GM23338 (cell line): ENCODE measurements at regions not wholly inside any gene's neighbourhood (a gene's known extent, or its start where the extent isn't known, plus 50 kb on each side); places are given as distances from the start of the nearest gene placed in this dataset.

Experiments
- ATAC-seq: fragments of 200-7000 bp; cut with Tn5 transposase; 3 replicates; pipeline ENCODE4 v1.9.1; 2020
- DNase-seq: peaks from one replicate; pipeline ENCODE4 v3.0.0-alpha.2; 2015; ENCODE audit warnings: low spot score
- H2AFZ ChIP-seq: fragments of 200-600 bp; sonication (generic); 2 replicates; pipeline ENCODE4 v1.8.0; 2016; ENCODE audit warnings: antibody characterized with exemption, mild to moderate bottlenecking, moderate library complexity
- H3F3A ChIP-seq: fragments of 200-600 bp; sonication (generic); replicated peaks from 2 replicates; pipeline ENCODE4 v1.8.0; 2017; ENCODE audit warnings: antibody characterized with exemption, mixed run types, low read depth
- H3K27ac ChIP-seq: fragments of 200-600 bp; sonication (generic); 2 replicates; pipeline ENCODE4 v1.6.1; 2016; ENCODE audit warnings: low read depth
- H3K27me3 ChIP-seq: fragments of 200-600 bp; sonication (generic); 2 replicates; pipeline ENCODE4 v1.8.0; 2016; ENCODE audit warnings: mild to moderate bottlenecking, mixed run types, moderate library complexity; ENCODE audit not compliant: insufficient read depth
- H3K36me3 ChIP-seq: fragments of 200-600 bp; sonication (generic); 2 replicates; pipeline ENCODE4 v1.8.0; 2016; ENCODE audit warnings: mild to moderate bottlenecking; ENCODE audit not compliant: insufficient read depth
- H3K4me1 ChIP-seq: fragments of 200-600 bp; sonication (generic); 2 replicates; pipeline ENCODE4 v1.8.0; 2016; ENCODE audit warnings: mild to moderate bottlenecking, moderate library complexity; ENCODE audit not compliant: insufficient read depth
- H3K4me2 ChIP-seq: fragments of 200-600 bp; sonication (generic); 2 replicates; pipeline ENCODE4 v1.7.1; 2017; ENCODE audit warnings: mixed run types
- H3K4me3 ChIP-seq: fragments of 200-600 bp; sonication (generic); 2 replicates; pipeline ENCODE4 v1.6.1; 2016; ENCODE audit warnings: mixed run types
- H3K79me2 ChIP-seq: fragments of 200-600 bp; sonication (generic); replicated peaks from 2 replicates; pipeline ENCODE4 v1.8.0; 2017; ENCODE audit warnings: mild to moderate bottlenecking; ENCODE audit not compliant: insufficient read depth
- H3K9me2 ChIP-seq: fragments of 200-600 bp; sonication (generic); 2 replicates; pipeline ENCODE4 v1.8.0; 2017; ENCODE audit not compliant: insufficient read depth
- H4K20me1 ChIP-seq: fragments of 200-600 bp; sonication (generic); replicated peaks from 2 replicates; pipeline ENCODE4 v1.8.0; 2017; ENCODE audit warnings: mild to moderate bottlenecking; ENCODE audit not compliant: insufficient read depth
- H3K27ac Mint-ChIP-seq: 2 replicates; pipeline ENCODE4 v1.8.0; 2020; ENCODE audit warnings: inconsistent platforms, mild to moderate bottlenecking, moderate library complexity, mixed read lengths
- H3K27me3 Mint-ChIP-seq: 3 replicates; pipeline ENCODE4 v1.8.0; 2022; ENCODE audit warnings: low read depth, mild to moderate bottlenecking, moderate library complexity, mixed read lengths, inconsistent platforms; ENCODE audit not compliant: insufficient read depth, poor library complexity
- H3K36me3 Mint-ChIP-seq: 3 replicates; pipeline ENCODE4 v1.8.0; 2021; ENCODE audit warnings: low read depth, mild to moderate bottlenecking, inconsistent platforms, moderate library complexity, mixed read lengths
- H3K4me1 Mint-ChIP-seq: 3 replicates; pipeline ENCODE4 v1.8.0; 2020; ENCODE audit warnings: mild to moderate bottlenecking, inconsistent platforms, mixed read lengths
- H3K4me3 Mint-ChIP-seq: 3 replicates; pipeline ENCODE4 v1.8.0; 2021; ENCODE audit warnings: moderate library complexity, mild to moderate bottlenecking, inconsistent platforms, mixed read lengths
- H3K9me3 Mint-ChIP-seq: 3 replicates; pipeline ENCODE4 v1.8.0; 2020; ENCODE audit warnings: moderate library complexity, mild to moderate bottlenecking, inconsistent platforms, mixed read lengths
- CREB1 ChIP-seq: fragments of 250-450 bp; sonication (Bioruptor Pico); IDR thresholded peaks from 2 replicates; pipeline ENCODE4 v1.5.0; 2020; ENCODE audit warnings: low read depth, mild to moderate bottlenecking, moderate library complexity
- CTCF ChIP-seq, 2 experiments: fragments of 200-600 bp in 1 of 2; sonication (generic) in 1 of 2; conservative IDR thresholded peaks; 2 replicates each; pipeline versions ENCODE4 v1.5.1 to v1.6.1; 2016 to 2017; ENCODE audit warnings: antibody characterized with exemption in 2 of 2, low read depth in 2 of 2, mild to moderate bottlenecking in 2 of 2, moderate library complexity in 1 of 2
- ETS1 ChIP-seq: IDR thresholded peaks from 2 replicates; pipeline ENCODE4 v1.6.1; 2016; ENCODE audit warnings: antibody characterized with exemption
- EZH2 ChIP-seq: fragments of 200-600 bp; sonication (generic); IDR thresholded peaks from one replicate; pipeline ENCODE4 v1.8.0; 2017; ENCODE audit warnings: antibody characterized with exemption, mild to moderate bottlenecking, low read depth; ENCODE audit not compliant: unreplicated experiment
- EZH2phosphoT487 ChIP-seq: fragments of 200-600 bp; sonication (generic); IDR thresholded peaks from one replicate; pipeline ENCODE4 v1.8.1; 2018; ENCODE audit warnings: antibody characterized with exemption; ENCODE audit not compliant: unreplicated experiment
- JUNB ChIP-seq: IDR thresholded peaks from one replicate; pipeline ENCODE4 v1.6.1; 2016; ENCODE audit warnings: antibody characterized with exemption; ENCODE audit not compliant: unreplicated experiment
- NANOG ChIP-seq: IDR thresholded peaks from 2 replicates; pipeline ENCODE4 v1.6.1; 2016; ENCODE audit warnings: antibody characterized with exemption, borderline replicate concordance
- POLR2AphosphoS5 ChIP-seq: IDR thresholded peaks from 2 replicates; pipeline ENCODE4 v1.6.1; 2016; ENCODE audit warnings: antibody characterized with exemption, low read depth
- REST ChIP-seq: IDR thresholded peaks from one replicate; pipeline ENCODE4 v1.6.1; 2018; ENCODE audit warnings: antibody characterized with exemption; ENCODE audit not compliant: unreplicated experiment
- STAT1 ChIP-seq: IDR thresholded peaks from one replicate; pipeline ENCODE4 v1.6.1; 2016; ENCODE audit warnings: antibody characterized with exemption; ENCODE audit not compliant: unreplicated experiment
- ZNF114 ChIP-seq: fragments of 250-450 bp; sonication (Bioruptor Pico); IDR thresholded peaks from 2 replicates; pipeline ENCODE4 v1.5.0; 2020; ENCODE audit warnings: mild to moderate bottlenecking, moderate library complexity
- ZNF331 ChIP-seq: fragments of 250-450 bp; sonication (Bioruptor Pico); IDR thresholded peaks from 2 replicates; pipeline ENCODE4 v1.5.0; 2020; ENCODE audit warnings: low read depth, mild to moderate bottlenecking, moderate library complexity
- ZNF462 ChIP-seq: fragments of 250-450 bp; sonication (Bioruptor Pico); IDR thresholded peaks from 2 replicates; pipeline ENCODE4 v1.5.0; 2020; ENCODE audit warnings: mild to moderate bottlenecking, moderate library complexity

GRCh38 chr2:143881246-143881645 is 638.7 kb downstream of the ZEB2 start:
- Histone ChIP-seq H3K4me3 (no peak overlapping the region), H3K4me2 (no peak overlapping the region), H4K20me1 (no peaks in the 10 kb centered on the region), H3K27ac (no peak overlapping the region), H2AFZ (no peak overlapping the region), H3K79me2 (no peaks in the 10 kb centered on the region), H3F3A (no peaks in the 10 kb centered on the region), H3K9me2 (no peaks in the 10 kb centered on the region), H3K27me3 (no peaks in the 10 kb centered on the region), H3K36me3 (no peaks in the 10 kb centered on the region), H3K4me1 (peaks cover 26% of the 10 kb centered on the region)
- H3K27me3 Mint-ChIP-seq: peaks cover 3% of the 10 kb centered on the region
- ATAC-seq: no peak
- peaks cover 19% of the 10 kb centered on the region for H3K4me1 Mint-ChIP-seq
- H3K27ac Mint-ChIP-seq: no peak overlapping the region
- H3K9me3 Mint-ChIP-seq: no peaks in the 10 kb centered on the region
- no peaks in the 10 kb centered on the region for H3K36me3 Mint-ChIP-seq
- no peak for DNase-seq
- no peak overlapping the region for H3K4me3 Mint-ChIP-seq
- TF ChIP-seq EZH2phosphoT487 (no peak), EZH2 (no peak), CREB1 (no peak), STAT1 (no peak), ZNF114 (CRISPR knock-in tag) (no peak), NANOG (no peak), JUNB (no peak), ETS1 (no peak), CTCF (conservative IDR thresholded peaks at IDR 0.05; ENCODE audit: low read depth in 2 of 2) (no peak), POLR2AphosphoS5 (no peak), ZNF331 (no peak), REST (no peak), ZNF462 (CRISPR knock-in tag) (no peak)
